NCI-H345 treated with DMSO at 0.1 percent for 48 hours (cell line): ENCODE measurements at regions not wholly inside any gene's neighbourhood (a gene's known extent, or its start where the extent isn't known, plus 50 kb on each side); places are given as distances from the start of the nearest gene placed in this dataset.
A peak's percentile ranks its signal among the peaks of the same experiment; 100 is the strongest.
"Not testable (repeated sequence)": the region's sequence is repeated elsewhere in the genome, so short reads cannot be mapped to it uniquely, and the experiment has no call there.

Experiments
- DNase-seq: peaks from one replicate; lab custom pipeline; 2025; ENCODE audit not compliant: unreplicated experiment; lab: John Stamatoyannopoulos, UW

DNA sequence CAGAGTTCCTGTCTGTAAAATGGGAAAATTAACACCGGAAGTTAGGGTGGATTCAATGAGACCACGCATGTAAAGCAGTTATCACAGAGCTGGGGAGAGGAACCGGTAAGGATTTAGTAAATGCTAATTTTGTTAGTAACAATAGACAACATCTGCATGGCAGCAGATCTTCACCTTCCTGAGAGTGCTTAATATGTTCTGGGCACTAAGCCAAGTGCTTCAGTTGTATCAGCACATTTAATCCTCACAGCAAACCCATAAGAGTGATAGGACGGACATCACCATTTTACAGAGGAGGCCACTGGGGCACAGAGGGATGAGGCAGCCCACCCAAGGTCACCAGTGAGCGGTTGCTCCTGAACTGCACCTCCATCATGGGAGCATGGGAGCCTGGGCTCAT lies 189.4 kb downstream of the WNT5A start:
- DNase-seq: peak; percentile 33

DNA sequence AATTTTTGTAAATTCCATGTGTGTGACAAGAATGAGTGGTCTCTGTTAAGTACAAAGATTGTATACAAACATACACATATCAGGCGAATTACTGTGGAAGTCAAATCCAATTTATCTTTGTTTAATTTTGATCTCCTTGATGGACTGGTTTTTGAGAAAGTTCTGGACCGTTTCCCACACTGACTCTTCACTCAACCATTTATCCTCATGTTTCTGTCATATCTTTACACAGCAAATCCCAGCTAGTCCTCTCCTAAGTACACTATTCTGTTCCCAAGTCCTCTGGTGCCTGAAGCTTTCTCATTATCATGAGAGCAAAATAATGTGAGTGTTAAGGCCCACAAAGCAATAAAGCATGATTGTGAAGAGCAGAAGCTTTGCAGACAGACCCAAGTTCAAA lies 189.9 kb downstream of the WNT5A start:
- DNase-seq: no peak

DNA sequence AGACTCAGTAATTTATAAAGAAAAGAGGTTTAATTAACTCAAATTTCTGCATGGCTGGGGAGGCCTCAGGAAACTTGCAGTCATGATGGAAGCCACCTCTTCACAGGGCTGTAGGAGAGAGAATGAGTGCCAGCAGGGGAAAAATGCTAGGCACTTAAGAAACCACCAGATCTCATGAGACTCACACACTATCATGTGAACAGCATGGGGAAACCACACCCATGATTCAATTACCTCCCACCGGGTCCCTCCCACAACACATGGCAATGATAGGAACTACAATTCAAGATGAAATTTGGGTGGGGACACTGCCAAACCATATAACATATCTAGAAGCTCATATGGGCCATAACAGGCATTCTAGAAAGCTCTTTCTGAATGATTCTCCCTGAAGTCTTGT lies 190.3 kb downstream of the WNT5A start:
- no peak for DNase-seq

DNA sequence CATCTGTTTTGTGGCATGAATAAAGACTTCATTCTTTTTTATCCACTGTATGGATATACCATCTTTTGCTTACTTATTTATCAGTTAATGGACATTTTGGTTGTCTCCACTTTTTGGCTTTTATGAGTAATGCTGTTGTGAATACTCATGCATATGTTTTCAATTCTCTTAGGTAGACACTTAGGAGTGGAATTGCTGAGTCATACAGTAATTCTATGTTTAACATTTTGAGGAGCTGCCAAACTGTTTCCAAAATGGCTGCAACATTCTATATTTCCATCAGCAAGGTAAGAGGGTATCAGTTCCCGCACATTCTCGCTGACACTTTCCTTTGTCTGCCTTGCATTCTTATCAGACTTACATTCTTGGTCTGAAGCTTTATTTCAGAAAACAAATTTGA lies 191.1 kb downstream of the WNT5A start:
- DNase-seq: no peak

DNA sequence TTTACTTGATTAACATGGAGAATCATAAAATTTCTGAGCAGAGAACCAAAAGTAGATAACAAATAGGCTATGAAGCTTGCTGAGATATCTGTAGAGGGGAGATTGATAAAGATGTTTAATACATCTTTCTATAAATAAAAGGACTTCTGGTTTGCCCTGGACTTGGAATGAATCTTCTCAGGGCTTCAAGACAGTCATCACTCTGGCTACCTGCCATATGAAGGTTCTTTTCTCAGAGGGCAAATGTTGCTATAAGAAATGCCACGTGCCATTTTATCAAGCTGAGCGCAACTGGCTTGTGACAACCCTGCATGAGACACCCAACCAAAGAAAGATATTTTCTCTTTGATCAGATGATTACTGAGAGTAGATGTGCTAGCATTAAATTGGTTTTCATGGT lies 192.5 kb downstream of the WNT5A start:
- DNase-seq: no peak

DNA sequence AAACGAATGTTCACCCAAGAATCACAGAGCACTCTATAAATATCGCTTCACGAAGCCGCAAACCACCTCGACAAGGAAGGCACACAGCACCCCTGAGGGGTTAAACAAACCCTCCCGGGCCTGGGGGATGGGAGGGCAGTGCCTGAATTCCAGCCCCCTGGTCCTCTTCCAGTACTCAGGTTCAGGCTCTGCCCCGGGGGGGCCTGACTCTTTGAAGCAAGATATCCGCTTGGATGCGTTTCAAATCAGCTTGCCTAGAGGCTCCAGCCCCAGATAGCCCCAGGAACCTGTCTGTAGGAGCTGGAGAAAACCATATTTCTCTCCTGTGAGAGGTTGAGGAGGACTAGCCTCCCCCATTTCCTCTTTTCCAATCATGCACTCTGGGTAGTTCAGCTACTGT lies 194.7 kb downstream of the WNT5A start:
- peak; percentile 37 for DNase-seq

DNA sequence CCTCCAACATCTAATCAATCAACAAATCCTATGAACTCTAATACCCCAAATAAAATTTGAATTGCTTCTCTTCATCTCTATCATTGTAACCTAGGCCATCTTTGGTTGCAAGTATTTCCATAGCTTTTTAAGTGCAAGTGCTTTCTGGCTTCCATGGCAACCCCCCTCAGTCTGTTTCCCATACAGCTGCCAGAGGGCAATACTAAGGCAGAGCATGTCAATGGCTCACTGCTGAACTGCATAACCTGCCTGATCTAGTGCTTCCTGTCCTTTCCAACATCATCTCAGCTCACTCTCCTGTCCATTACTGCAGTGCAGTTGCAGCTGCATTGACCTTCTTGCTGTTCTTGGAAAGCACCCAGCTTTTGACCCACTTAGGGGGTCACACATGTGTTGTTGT lies 198.4 kb downstream of the WNT5A start:
- DNase-seq: no peak

DNA sequence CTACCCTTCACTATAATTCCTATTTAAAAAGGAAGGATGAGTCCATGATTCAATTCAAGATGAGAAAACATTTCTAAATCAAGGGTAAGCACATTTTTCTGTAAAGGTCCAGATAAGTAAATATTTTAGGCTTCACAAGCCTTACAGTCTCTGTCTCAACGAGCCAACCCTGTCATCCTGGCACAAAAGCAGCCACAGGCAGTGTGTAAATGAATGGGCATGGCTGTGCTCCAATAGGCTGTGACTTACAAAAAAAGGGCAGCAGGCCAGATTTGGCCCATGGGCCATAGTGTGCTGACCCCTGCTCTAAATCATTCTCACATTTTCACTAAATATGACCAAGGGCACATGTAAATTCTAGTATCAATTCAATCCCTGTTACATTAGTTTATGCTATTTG lies 200.4 kb downstream of the WNT5A start:
- DNase-seq: no peak

DNA sequence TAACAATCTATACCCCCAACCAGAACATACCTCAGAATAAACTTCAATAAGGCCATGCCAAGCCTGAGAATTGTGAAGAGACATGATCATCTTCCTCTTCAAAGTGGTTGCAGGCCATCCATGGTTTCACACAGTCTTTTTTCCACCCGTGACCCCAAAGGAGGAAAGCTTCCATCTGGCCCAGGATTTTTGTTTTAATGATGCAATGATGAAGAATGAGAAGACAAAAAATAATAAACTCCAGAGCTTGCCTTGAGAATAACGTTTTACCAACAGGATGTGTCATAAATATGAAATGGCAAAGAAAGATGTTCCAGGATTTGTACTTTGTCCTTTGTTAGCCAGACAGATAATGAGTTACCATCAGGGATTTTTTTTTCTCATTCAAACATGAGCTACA lies 201.9 kb downstream of the WNT5A start:
- no peak for DNase-seq

DNA sequence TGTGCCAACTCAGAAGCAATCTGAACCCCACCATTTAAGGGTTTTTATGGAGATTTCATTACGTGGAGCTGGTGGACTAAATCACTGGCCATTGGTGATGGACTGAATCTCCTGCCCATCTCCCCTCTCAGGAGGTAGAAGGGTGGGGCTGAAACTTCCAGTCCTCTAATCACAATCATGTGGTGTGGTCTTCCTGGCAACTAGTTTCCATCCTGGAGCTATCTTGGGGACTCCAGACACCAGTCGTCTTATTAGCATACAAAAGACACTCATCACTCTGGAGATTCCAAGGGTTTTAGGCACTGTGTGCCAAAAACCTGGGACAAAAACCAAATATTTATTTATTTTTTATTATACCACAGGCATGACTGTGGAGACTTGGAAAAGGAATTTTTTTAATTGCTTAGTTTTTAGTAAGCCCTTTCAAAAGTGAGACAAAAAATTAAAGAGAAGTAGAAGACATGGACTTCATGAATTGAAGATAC lies 203.6 kb downstream of the WNT5A start:
- no peak for DNase-seq

DNA sequence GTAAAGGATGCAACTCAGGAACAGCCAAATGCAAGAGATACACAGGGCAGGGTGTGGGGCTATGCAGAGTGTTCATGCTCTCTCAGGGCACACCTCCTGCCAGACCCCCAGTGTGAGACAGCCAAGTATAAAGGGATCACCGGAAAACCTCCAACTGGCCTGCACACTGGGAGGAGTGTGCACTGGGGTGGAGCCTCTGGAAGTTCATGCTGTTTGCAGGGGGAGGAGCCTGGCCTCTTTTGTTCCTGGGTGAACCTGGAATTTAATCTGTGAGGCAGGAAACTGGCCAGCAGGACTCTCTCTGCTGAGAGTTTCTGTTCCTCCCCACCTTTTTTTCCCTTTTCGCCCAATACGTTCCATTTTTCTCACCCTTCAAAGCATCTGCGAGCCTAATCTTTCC lies 204.1 kb downstream of the WNT5A start:
- DNase-seq: no peak

DNA sequence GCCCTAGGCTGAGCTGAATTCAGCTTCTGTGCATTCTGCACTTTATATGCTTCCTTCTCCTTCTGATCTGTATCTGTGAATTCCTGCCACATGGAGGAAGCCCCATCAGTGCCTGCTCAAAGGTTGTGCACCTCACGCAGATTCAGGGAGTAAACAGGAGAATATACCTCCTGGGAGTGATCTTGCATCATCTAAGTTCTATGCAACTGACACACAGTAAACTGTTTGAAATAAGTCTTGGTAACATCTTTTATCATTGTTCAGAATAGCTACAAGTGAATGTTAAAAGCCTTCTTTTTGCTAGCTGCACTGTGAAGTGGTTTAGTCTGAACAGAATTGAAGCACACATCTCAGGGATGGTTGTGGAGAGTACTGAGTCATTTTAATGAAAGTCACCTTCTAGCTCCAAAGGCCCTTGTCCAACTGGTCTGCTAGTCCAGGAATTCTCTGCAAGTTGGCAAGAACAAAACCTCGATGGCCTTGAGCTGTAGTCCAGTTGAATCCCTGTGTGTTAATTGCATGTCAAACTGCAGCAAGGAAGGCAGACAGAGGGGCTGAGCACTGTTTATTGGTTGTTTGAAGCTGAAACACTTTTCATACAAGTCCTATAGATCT lies 215.0 kb downstream of the WNT5A start:
- no peak for DNase-seq

DNA sequence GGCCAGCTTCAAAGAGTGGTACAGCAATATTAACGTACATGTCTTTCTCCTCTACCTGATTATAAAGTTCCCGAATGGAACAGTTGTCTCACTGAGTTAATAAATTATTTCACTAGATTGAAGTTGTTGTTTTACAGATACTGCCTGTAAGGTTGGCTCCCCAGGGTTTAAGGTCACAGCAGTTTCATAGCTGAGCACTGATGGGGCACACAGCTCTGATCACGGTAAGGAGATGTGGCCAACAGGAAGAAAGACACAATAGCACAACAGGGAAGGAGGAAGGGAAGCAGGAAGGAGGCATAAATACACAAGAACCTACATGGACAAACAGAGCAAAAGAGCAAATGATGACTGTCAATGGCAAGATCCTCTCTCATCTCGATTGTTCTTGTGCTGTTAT lies 215.6 kb downstream of the WNT5A start:
- no peak for DNase-seq

DNA sequence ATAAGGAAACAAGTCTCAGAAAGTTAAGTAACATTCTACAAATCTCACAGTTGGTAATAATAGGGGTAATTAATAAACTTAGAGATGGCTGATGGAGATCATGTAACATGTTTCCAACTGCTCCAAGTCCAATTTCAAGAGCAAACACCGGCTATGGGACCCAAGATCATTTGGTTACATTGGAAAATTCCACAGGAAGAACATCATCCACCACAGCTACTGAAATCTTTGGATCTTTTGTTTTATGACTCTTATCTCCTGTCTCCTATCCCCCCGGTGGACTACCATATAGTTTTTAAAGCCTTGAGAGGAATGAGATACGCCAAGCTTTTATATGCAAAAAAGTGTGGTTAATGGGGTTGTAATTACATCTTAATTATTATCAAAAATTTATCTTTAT lies 216.1 kb downstream of the WNT5A start:
- no peak for DNase-seq

DNA sequence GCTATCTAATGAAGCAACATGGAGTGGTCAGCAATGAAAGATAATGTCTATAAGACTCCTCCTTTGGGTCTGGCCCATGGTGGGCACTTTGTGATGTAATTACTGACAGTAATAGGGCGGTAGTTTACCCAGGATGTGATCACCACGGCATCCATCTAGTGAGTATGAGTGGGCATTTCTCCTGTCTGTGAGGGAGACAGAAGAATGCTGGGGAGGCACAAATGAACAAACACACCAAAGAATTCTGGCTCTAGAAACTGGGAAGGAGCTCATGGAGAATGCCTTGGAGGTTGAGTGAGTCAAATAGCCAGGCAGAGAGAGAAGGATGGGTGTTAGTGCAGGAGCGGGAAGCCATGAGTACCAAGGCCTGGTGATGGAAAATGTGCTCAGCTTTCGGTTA lies 217.5 kb downstream of the WNT5A start:
- DNase-seq: no peak

DNA sequence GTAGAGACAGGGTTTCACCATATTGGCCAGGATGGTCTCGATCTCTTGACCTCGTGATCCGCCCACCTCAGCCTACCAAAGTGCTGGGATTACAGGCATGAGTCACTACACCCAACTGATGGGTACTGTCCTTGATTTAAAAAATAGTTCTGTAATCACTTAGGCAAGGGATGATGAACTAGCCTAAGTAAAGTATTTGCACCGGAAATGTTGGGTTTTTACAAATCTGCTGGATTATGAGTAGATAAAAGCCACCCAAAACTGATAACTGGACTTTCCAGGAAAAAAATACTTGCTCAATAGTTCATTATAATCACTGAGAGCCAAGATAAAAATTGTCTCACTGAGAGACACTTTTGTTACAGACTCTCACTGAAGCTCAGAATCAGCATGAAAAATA lies 218.0 kb downstream of the WNT5A start:
- DNase-seq: no peak

DNA sequence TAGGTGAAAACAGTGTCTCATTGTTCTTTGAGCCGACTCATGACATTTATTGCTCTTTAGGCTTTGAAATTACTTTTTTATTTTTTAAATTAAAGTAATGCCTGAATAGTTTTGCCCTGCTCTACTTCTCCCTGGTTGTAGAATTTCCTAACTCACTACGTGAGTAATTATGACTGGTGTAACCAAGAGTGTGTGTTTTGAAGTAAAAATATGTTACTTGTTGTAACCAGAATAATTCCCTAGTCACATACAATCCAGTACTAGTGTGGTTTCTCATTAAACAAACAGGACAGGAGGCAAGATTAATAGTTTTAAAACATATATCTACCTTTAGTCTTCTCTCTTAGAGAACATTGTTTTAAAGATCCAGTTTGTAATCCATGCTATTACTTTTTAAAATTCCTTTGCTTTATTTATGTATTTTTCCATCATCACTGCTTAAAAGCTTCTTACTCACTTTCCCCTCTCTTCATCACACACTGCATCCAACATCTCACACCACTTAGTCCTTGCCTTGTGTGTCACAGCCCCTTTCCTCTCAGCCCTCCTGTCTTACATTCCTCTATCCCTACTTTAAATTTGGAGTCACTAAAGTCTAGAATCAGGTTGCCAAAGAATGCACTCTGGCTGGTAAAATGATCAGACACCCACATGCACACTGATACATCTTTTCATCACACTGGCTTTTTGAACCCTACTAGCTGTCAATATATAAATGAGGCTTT lies 219.7 kb downstream of the WNT5A start:
- DNase-seq: no peak

DNA sequence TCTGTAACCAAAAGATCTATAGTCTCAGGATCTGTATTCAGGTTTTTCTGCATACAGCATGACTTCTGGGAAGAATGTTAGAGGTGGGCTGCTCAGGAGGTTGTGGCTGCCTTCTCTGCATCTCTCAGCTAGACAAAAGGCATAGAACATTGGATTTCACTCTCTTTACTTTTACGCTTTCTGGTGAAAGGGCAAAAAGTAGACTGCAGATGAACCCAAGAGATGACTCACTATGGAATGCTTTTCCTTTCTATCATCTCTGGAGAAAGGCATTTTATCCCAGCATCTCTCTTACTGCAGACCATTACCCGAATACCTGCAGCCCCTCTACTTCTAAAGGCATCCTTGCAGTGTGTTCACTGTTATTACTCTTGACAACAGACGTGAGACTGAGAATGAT lies 222.2 kb downstream of the WNT5A start:
- DNase-seq: no peak

DNA sequence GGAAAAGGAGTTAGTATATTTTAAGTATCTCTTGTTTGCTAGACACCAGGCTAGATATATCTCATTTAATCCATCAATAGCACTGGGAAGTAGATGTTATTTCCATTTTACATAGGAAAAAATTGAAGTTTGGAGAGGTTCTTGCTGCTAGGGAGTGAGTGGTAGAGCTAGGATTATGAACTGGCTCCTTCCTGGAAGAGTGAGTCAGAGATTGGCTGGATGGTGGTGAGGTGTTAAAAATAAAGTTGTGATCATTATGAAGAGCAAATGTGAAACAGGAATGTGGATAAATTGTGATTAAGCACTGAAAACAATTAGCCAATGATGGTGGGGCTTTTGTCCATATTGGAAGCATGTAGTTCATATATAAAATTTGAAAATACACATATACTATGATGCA lies 234.2 kb downstream of the WNT5A start:
- DNase-seq: no peak

DNA sequence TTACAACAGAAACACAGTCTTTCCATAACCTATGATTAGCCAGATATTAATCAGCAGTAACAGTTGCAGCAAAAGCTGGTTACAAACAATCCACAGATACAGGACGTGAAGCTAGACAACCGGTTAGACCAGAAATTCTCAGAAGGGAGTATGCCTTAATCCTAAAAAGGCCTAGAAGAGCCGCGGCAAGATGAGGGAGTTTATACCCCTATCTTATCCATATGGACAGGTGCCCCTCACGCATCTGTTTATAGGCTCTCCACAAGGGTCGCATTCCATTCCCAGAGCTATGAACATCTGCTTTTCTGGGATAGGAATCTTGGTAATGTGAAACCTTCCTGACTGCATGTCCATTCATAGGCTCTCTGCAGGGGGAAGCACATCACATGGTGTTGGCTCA lies 237.9 kb downstream of the WNT5A start:
- DNase-seq: not testable (repeated sequence)

DNA sequence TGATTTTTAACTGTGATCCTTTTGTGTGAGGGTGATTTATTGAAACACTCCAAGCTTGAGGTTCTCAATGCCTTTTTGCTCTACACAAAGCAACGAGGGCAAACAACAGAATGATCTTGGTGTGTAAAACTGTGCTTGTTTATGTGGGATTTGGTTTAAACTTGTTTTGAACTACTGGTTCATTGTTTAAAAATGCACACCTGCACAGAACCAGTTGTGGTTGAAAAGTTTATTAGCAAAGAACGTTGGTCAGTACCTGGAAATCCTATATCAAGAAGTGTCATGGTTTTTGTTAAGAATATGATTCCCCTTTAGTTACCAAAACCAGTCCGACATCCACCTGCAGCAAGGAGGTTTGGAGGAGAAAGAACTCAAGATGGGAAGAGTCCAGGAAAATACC lies 239.4 kb downstream of the WNT5A start:
- no peak for DNase-seq

DNA sequence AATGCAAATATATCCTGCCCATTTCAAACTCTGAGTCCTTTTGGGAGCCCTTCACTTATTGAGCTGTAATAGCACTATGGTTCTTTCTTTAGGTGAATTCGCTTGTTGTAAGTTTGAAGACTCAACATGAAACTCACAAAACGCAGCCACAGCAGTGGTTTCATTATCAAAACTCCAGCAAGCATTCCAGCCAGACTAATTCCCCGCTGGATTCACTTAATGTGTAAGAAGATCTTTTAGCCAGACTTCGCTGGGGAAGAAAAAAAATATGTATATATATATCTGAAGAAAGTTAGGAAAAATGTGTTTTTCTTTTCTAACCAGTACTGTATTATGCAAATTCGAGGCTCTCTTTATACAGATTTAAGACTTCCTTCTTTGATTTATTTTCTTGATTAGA lies 241.1 kb downstream of the WNT5A start:
- no peak for DNase-seq

DNA sequence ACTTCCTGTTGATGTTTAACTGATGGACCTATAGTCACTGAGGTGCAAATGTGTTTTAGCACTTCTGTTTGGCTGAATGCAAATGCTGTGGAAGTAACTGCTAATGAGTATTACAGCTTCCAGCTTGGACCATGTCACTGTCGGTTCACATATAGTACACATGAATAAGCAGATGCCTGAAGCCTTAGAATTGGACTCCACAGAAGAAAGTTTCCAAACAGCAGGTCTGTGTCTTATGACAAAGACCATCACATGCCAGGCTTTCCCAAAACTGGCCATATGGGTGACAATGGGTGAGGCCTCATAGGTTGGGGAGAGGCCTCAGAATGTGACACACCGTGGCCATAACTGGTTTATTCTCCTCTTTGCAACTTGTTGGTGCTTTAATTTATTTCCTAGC lies 241.8 kb downstream of the WNT5A start:
- DNase-seq: no peak
